ENCODE measurements at regions not wholly inside any gene's neighbourhood (a gene's known extent, or its start where the extent isn't known, plus 50 kb on each side); places are given as distances from the start of the nearest gene placed in this dataset.

- no peak for DNase-seq
These were observed 159.1 kb upstream of the LEF1 start for GRCh38 chr4:108327642-108328382.

GRCh38 chr4:108325561-108325960 is 156.8 kb upstream of the LEF1 start:
- DNase-seq: no peak

GRCh38 chr4:108324450-108324849 is 155.7 kb upstream of the LEF1 start:
- no peak for DNase-seq

- DNase-seq: no peak
These were observed 153.8 kb upstream of the LEF1 start for GRCh38 chr4:108322497-108322896.

- no peak for DNase-seq
These were observed 151.3 kb upstream of the LEF1 start for GRCh38 chr4:108320061-108320460.

- DNase-seq: no peak
These were observed 148.6 kb upstream of the LEF1 start for GRCh38 chr4:108317377-108317776.

- DNase-seq: no peak
These were observed 147.0 kb upstream of the LEF1 start for GRCh38 chr4:108315694-108316093.

GRCh38 chr4:108314900-108315589 is 146.3 kb upstream of the LEF1 start:
- DNase-seq: no peak

GRCh38 chr4:108313546-108314339 is 145.0 kb upstream of the LEF1 start:
- peak; percentile 23 for DNase-seq

GRCh38 chr4:108311313-108311712 is 142.6 kb upstream of the LEF1 start:
- no peak for DNase-seq

GRCh38 chr4:108303488-108304177 is 134.9 kb upstream of the LEF1 start:
- no peak for DNase-seq

- DNase-seq: no peak
These were observed 133.0 kb upstream of the LEF1 start for GRCh38 chr4:108301545-108302251.

GRCh38 chr4:108297605-108298004 is 128.9 kb upstream of the LEF1 start:
- no peak for DNase-seq

GRCh38 chr4:108292229-108292628 is 123.5 kb upstream of the LEF1 start:
- no peak for DNase-seq

GRCh38 chr4:108291137-108291536 is 122.4 kb upstream of the LEF1 start:
- DNase-seq: peak; percentile 27

- no peak for DNase-seq
These were observed 119.2 kb upstream of the LEF1 start for GRCh38 chr4:108287834-108288413.

- no peak for DNase-seq
These were observed 111.3 kb upstream of the LEF1 start for GRCh38 chr4:108280072-108280471.

GRCh38 chr4:108276690-108277089 is 108.0 kb upstream of the LEF1 start:
- no peak for DNase-seq

GRCh38 chr4:108272986-108273385 is 104.3 kb upstream of the LEF1 start:
- DNase-seq: no peak

- no peak for DNase-seq
These were observed 103.8 kb upstream of the LEF1 start for GRCh38 chr4:108272561-108272960.

- DNase-seq: no peak
These were observed 103.3 kb upstream of the LEF1 start for GRCh38 chr4:108272046-108272445.
